ENCODE measurements at regions not wholly inside any gene's neighbourhood (a gene's known extent, or its start where the extent isn't known, plus 50 kb on each side); places are given as distances from the start of the nearest gene placed in this dataset.

DNA sequence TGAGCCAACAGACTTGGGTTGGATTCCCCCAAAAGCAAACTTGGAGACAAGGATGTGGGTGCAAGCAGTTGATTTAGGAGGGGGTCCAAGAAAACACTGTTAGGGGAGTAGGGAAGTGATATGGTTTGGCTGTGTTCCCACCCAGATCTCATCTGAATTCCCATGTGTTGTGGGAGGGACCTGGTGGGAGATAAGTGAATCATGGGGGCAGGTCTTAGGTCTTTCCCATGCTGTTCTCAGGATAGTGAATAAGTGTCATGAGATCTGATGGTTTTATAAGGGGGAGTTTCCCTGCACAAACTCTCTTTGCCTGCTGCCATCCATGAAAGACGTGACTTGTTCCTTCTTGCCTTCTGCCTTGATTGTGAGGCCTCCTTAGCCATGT, 542.6 kb downstream of the DHX35 start:
- DNase-seq, result no peak
- no peaks in the 10 kb centered on the region for H3K9me3 ChIP-seq
- H3K27ac ChIP-seq, result no peak overlapping the region
- H3K27me3 ChIP-seq, result no peaks in the 10 kb centered on the region
- 45 to 54% (median 50%) methylated on average over 1 of the region's 1 CpG for WGBS, 3 donors
- no peak overlapping the region for H3K4me3 ChIP-seq
- TF ChIP-seq POLR2A (IDR thresholded peaks at IDR 0.05) (no peak), EP300 (IDR thresholded peaks at IDR 0.05) (no peak)
- TF ChIP-seq, protein P1, sequence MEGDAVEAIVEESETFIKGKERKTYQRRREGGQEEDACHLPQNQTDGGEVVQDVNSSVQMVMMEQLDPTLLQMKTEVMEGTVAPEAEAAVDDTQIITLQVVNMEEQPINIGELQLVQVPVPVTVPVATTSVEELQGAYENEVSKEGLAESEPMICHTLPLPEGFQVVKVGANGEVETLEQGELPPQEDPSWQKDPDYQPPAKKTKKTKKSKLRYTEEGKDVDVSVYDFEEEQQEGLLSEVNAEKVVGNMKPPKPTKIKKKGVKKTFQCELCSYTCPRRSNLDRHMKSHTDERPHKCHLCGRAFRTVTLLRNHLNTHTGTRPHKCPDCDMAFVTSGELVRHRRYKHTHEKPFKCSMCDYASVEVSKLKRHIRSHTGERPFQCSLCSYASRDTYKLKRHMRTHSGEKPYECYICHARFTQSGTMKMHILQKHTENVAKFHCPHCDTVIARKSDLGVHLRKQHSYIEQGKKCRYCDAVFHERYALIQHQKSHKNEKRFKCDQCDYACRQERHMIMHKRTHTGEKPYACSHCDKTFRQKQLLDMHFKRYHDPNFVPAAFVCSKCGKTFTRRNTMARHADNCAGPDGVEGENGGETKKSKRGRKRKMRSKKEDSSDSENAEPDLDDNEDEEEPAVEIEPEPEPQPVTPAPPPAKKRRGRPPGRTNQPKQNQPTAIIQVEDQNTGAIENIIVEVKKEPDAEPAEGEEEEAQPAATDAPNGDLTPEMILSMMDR (IDR thresholded peaks at IDR 0.05), result no peak
- no peaks in the 10 kb centered on the region for H3K36me3 ChIP-seq
- H3K4me1 ChIP-seq (ENCODE audit: insufficient read depth), result no peaks in the 10 kb centered on the region
- intact Hi-C loops (cut with DNase I), result no loop called here

- no peaks in the 10 kb centered on the region for H3K36me3 ChIP-seq
- no peaks in the 10 kb centered on the region for H3K27me3 ChIP-seq
- TF ChIP-seq, protein P1 (IDR thresholded peaks at IDR 0.05), result no peak
- no peak for TF ChIP-seq EP300 (IDR thresholded peaks at IDR 0.05)
- TF ChIP-seq POLR2A (IDR thresholded peaks at IDR 0.05), result no peak
- no peaks in the 10 kb centered on the region for H3K4me1 ChIP-seq (ENCODE audit: insufficient read depth)
- no peaks in the 10 kb centered on the region for H3K9me3 ChIP-seq
- no peak overlapping the region for H3K4me3 ChIP-seq
- no peak overlapping the region for H3K27ac ChIP-seq
- no peak for DNase-seq
- WGBS, 3 donors, result 11 to 22% (median 14%) methylated on average over 4 of the region's 4 CpGs
- intact Hi-C loops (cut with DNase I), result no loop called here
Measured at GRCh38 chr20:39503902-39504709, 542.0 kb downstream of the DHX35 start.

DNA sequence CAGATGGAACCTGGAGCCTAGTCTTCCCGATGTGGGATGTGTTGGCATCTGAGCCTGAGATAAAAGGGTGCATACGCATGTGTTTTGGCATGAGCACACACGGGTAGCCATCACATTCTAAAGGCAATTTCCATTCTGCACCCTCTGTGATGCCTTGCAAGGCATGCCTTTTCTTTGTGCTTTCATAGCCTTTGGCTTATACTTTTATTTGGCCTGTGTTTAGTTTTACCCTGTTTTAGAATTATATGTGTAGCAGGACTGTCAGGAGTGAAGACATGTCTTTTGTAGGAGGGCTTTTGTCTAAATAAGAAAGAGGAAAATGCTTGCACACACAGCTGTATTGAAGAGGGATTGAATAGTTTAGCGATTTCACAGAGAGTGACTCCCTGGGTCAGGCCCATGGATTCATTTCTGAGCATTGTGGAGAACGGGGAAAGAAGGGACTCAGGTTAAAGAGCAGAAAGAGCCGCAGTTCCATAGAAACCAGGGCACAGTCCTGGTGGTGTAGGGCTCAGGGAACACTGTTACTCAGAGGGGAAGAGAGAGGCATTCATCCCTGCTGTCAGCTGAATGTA, 530.2 kb downstream of the DHX35 start:
- no peaks in the 10 kb centered on the region for H3K27me3 ChIP-seq
- intact Hi-C loops (cut with DNase I), result no loop called here
- H3K4me3 ChIP-seq, result no peak overlapping the region
- no peaks in the 10 kb centered on the region for H3K4me1 ChIP-seq (ENCODE audit: insufficient read depth)
- H3K27ac ChIP-seq, result no peak overlapping the region
- 80 to 89% (median 85%) methylated on average over 6 of the region's 6 CpGs for WGBS, 3 donors
- TF ChIP-seq POLR2A (IDR thresholded peaks at IDR 0.05), result no peak
- TF ChIP-seq, protein P1 (IDR thresholded peaks at IDR 0.05), result no peak
- no peak for TF ChIP-seq EP300 (IDR thresholded peaks at IDR 0.05)
- DNase-seq, result no peak
- H3K36me3 ChIP-seq, result no peaks in the 10 kb centered on the region
- peaks cover 0 to under 1% of the 10 kb centered on the region in 2 donors for H3K9me3 ChIP-seq

DNA sequence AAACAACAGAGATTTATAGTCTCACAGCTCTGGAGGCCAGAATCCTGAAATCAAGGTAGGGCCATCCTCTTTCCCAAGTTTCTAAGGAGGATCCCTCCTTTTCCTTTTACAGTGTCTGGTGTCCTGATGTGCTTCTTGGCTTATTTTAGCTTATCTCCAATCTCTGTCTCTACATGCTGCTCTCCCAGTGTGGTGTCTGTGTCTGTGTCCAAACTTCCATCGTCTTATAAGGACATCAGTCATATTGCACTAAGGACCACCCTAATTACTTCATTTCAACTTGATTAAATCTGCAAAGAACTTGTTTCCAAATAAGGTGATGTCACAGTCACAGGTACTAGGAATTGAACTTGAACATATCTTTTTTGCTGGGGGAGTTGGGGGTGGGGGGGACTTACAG, 529.6 kb downstream of the DHX35 start:
- no peaks in the 10 kb centered on the region for H3K27me3 ChIP-seq
- H3K36me3 ChIP-seq, result no peaks in the 10 kb centered on the region
- intact Hi-C loops (cut with DNase I), result no loop called here
- H3K4me3 ChIP-seq, result no peak overlapping the region
- TF ChIP-seq EP300 (IDR thresholded peaks at IDR 0.05) (no peak), POLR2A (IDR thresholded peaks at IDR 0.05) (no peak)
- TF ChIP-seq, protein P1 (IDR thresholded peaks at IDR 0.05), result no peak
- DNase-seq, result no peak
- H3K27ac ChIP-seq, result no peak overlapping the region
- no peaks in the 10 kb centered on the region for H3K4me1 ChIP-seq (ENCODE audit: insufficient read depth)
- no peaks in the 10 kb centered on the region for H3K9me3 ChIP-seq
- 76 to 88% (median 79%) methylated on average over 1 of the region's 1 CpG for WGBS, 3 donors

Measured in ovary (tissue), 7 donors.